ENCODE measurements at regions not wholly inside any gene's neighbourhood (a gene's known extent, or its start where the extent isn't known, plus 50 kb on each side); places are given as distances from the start of the nearest gene placed in this dataset.

- TF ChIP-seq MAX (IDR thresholded peaks at IDR 0.05) (no peak), JUND (IDR thresholded peaks at IDR 0.05) (no peak), REST (IDR thresholded peaks at IDR 0.05) (no peak)
Measured at GRCh38 chr5:138636398-138636944, 61.3 kb upstream of the HSPA9 start.
